ENCODE measurements at regions not wholly inside any gene's neighbourhood (a gene's known extent, or its start where the extent isn't known, plus 50 kb on each side); places are given as distances from the start of the nearest gene placed in this dataset.

DNA sequence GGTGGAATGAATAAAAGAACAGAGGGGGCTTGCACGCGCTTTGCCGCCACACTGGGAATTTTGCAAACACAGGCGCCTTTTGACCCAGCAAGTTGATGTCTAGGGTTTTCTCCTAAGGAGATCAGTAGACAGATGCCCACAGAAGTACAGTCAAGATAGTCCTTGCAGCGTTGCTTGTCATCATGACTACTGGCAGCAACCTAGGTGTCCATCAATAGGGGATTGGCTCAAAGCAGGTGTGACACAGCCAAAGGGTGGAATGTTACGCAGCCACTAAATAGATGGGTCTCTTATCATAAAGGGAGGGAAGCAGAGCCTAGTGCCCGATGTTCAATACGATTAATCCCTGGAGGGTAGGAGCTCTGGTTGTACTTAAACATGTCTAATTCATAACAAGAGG lies 63.8 kb upstream of the GGTA1 start:
- H3K27me3 ChIP-seq (ENCODE audit: control insufficient read depth, insufficient read depth, low read length), result no peaks in the 10 kb centered on the region
- H3K9me3 ChIP-seq (ENCODE audit: control insufficient read depth, insufficient read depth, low read length), result no peaks in the 10 kb centered on the region
- no peaks in the 10 kb centered on the region for H3K4me1 ChIP-seq (ENCODE audit: control insufficient read depth, insufficient read depth, low read length)
- H3K36me3 ChIP-seq (ENCODE audit: control insufficient read depth, insufficient read depth, low read length), result no peaks in the 10 kb centered on the region
- no peak overlapping the region for H3K9ac ChIP-seq (ENCODE audit: low read depth, low read length)
- no peak overlapping the region for H3K4me3 ChIP-seq (ENCODE audit: low read depth, low read length)

DNA sequence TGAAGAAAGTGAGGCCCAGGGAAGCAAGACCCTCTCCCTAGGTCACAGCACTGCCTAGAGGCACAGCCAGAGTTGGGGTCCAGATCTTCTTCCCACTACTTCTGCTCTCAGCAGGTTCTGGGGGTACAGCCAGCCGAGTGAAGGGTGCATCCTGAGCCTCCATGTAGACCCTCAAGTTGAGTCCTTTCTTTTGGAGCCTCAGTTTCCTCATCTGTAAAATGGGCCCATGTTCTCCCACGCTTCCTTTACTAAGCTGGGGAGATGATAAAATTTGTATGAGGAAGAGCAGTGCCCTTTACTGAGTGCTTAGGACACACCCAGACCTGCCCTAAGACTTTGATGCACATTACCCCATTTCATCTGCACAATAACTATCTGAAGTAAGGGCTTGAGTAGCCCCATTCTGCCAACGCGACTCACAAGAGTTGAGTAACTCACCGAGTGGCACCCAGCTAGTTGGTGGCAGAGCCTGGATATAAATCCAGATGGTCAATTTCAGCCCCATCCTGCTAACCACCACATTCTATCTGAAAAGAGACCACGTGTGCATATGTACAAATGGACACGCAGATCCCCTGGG lies 64.3 kb upstream of the GGTA1 start:
- Histone ChIP-seq H3K9me3 (ENCODE audit: control insufficient read depth, insufficient read depth, low read length) (no peaks in the 10 kb centered on the region), H3K9ac (ENCODE audit: low read depth, low read length) (no peak overlapping the region), H3K4me1 (ENCODE audit: control insufficient read depth, insufficient read depth, low read length) (no peaks in the 10 kb centered on the region), H3K27me3 (ENCODE audit: control insufficient read depth, insufficient read depth, low read length) (no peaks in the 10 kb centered on the region), H3K36me3 (ENCODE audit: control insufficient read depth, insufficient read depth, low read length) (no peaks in the 10 kb centered on the region), H3K4me3 (ENCODE audit: low read depth, low read length) (no peak overlapping the region)

DNA sequence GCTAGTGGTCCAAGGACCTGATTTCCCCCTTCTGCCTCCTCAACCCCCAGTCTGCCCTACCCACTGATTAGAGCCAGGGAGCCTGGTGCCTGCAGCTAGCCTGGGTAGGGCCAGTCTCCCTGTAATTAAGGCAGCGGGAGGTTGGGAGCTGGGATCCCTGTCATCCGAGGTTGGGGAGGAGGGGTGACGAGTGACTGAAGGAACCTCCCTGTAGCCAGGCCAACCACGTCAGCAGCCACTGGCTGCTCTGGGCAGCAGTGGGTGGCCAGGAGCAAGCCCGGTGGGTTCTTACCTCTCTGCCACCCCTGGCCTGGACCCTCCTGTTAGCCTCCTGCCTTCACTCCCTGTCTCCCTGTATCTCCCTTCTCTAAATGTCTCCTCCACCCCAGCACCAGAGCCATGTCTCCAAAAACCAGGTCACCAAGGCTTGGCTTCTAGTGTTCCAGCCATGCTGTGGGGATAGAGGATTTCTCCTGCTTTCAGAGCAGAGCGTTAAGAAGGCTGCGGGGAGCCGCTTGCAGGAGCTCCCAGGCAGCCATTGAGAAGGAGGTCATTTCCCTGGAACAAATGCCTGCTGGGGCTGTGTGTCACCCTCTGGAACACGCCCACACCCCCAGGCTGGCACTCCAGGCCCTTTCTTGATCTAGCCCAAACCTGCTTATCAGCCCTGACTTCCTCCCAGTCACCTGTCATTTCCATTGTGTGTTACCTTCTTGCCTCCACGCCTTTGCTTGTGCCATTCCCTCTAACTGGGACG lies 65.0 kb upstream of the GGTA1 start:
- Histone ChIP-seq H3K9me3 (ENCODE audit: control insufficient read depth, insufficient read depth, low read length) (no peaks in the 10 kb centered on the region), H3K9ac (ENCODE audit: low read depth, low read length) (no peak overlapping the region), H3K36me3 (ENCODE audit: control insufficient read depth, insufficient read depth, low read length) (no peaks in the 10 kb centered on the region), H3K4me1 (ENCODE audit: control insufficient read depth, insufficient read depth, low read length) (no peaks in the 10 kb centered on the region), H3K27me3 (ENCODE audit: control insufficient read depth, insufficient read depth, low read length) (no peaks in the 10 kb centered on the region), H3K4me3 (ENCODE audit: low read depth, low read length) (no peak overlapping the region)

DNA sequence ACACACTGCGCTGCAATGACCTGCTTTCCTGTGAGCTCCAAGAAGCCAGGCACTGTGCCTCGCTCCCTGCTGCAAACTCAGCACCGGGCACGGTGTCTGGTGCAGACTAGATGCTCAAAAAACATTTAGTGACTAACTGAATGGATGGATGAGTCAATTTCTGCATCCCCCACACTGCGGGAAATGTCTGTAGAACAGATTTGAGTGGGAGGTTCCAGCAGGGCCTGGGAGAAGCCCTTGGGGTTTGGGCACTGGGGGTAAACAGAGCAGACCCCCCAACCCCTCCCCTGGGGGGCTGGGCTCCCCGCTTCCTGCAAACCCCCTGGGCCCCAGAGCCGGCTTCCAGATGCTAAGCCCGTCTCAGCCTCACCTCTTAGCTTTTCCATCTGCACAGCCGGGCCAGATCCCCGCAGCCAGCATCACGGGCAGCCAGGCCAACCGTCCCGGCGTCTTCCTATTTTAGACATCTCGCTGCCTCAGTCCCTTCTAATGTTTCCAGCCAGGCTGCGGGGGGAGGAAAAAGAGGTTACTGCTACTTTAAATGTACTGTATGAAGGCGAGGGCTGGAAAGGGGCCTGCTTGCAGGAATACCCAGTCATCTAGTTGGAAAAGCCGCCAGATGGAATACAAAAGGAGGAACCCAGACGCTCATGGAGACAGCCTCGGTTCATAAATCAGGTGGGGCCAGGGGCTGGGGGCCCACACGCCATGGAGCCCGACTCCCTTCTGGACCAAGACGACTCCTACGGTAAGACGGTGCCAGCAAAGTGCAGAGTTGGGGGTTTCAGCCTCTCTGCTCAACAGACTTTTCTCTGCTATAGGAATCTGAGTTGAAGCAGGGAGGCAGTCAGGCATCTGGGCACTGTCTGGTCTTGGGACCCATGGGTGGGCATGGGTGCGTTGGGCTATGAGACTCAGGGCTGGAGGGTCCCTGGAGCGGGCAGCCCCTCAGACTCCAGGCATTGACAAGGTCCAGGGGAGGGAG lies 67.1 kb upstream of the GGTA1 start:
- Histone ChIP-seq H3K4me3 (ENCODE audit: low read depth, low read length) (no peak overlapping the region), H3K4me1 (ENCODE audit: control insufficient read depth, insufficient read depth, low read length) (no peaks in the 10 kb centered on the region), H3K9ac (ENCODE audit: low read depth, low read length) (no peak overlapping the region), H3K9me3 (ENCODE audit: control insufficient read depth, insufficient read depth, low read length) (no peaks in the 10 kb centered on the region), H3K36me3 (ENCODE audit: control insufficient read depth, insufficient read depth, low read length) (no peaks in the 10 kb centered on the region), H3K27me3 (ENCODE audit: control insufficient read depth, insufficient read depth, low read length) (no peaks in the 10 kb centered on the region)

DNA sequence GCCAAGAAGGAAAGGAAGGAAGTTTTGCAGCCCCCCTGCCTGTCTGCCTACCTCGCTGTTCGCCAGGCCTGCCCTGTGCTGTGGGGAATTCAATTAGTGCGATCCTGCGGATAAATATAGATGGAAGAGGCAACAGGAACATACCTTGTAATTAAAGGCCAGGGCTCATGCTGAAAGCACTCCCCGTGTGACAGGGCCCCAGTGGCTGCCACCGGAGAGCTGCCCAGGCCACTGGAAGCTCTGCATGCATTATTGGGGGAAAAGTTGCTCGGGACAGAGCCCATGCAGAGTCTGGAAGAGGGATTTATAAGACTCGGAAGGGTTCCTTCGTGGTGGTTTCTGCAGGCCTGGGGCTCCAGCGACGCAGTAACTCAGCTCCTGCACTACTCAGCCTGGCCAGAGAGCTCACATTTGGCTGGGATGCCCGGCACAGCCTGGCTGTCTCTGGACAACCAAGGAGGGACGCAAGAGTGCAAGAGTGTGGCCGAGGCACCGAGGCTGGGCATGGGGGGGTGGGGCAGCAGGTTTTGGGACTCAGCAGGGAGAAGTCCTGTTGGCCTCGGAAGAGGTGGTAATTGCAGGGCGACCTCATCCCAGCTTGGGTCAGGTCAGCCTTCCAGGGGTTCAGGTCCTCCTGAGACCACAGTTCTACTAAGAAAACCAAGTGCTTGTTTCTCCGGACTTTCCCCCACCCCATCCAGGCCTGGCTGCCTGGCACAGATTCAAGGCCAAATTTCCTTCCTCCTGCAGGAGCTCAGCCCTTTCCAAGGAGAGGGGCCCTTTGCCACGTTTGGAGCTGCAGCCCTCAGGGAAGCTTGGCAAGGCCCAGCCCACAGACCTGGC lies 68.1 kb upstream of the GGTA1 start:
- no peaks in the 10 kb centered on the region for H3K4me1 ChIP-seq (ENCODE audit: control insufficient read depth, insufficient read depth, low read length)
- H3K36me3 ChIP-seq (ENCODE audit: control insufficient read depth, insufficient read depth, low read length), result no peaks in the 10 kb centered on the region
- no peak overlapping the region for H3K4me3 ChIP-seq (ENCODE audit: low read depth, low read length)
- H3K9me3 ChIP-seq (ENCODE audit: control insufficient read depth, insufficient read depth, low read length), result no peaks in the 10 kb centered on the region
- H3K27me3 ChIP-seq (ENCODE audit: control insufficient read depth, insufficient read depth, low read length), result no peaks in the 10 kb centered on the region
- H3K9ac ChIP-seq (ENCODE audit: low read depth, low read length), result no peak overlapping the region

DNA sequence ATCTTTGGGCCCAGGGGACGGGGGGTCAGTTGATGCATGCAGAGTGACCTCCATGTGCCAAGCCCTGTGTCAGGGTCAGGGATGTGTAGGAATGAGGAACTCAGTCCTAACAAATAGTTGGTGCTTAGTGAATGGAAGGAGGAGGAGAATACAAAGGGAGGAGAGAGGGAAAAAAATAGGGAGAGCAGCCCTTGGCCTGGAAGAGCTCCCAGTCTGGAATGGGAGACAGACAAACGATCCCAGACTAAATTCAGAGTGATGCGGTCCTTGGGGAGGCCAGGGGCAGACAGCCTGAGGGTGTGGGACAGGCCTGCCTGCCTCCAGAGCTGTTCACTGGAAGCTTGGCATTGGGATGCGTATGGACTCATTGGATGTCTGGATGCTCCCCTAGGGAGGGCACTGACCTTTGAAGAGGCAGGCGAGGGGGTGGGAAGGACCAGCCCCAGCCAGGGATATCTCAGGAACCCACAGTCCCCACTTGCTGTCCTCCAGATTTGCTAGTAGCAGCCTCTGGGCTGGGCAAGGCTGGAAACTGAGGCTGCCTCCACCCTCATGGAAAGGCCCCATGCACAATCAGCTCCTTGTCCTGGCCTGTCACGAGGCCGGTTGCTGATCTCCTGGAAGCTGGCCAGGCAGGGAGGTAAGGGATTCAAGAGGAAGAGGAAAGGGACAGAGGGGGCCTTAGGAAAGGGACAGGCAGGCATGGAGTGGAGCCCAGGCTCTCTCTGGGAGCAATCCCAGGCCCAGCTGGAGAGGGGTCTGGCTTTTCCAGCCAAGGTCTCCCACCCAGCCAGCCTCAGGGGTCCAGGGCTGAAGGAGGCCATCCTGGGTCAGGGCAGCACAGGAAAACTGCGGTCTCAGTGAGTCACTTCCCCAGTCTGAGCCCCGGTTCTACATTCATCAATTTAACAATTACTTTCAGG lies 69.0 kb upstream of the GGTA1 start:
- H3K27me3 ChIP-seq (ENCODE audit: control insufficient read depth, insufficient read depth, low read length), result no peaks in the 10 kb centered on the region
- H3K4me3 ChIP-seq (ENCODE audit: low read depth, low read length), result no peak overlapping the region
- no peaks in the 10 kb centered on the region for H3K4me1 ChIP-seq (ENCODE audit: control insufficient read depth, insufficient read depth, low read length)
- H3K9ac ChIP-seq (ENCODE audit: low read depth, low read length), result no peak overlapping the region
- no peaks in the 10 kb centered on the region for H3K36me3 ChIP-seq (ENCODE audit: control insufficient read depth, insufficient read depth, low read length)
- H3K9me3 ChIP-seq (ENCODE audit: control insufficient read depth, insufficient read depth, low read length), result no peaks in the 10 kb centered on the region

DNA sequence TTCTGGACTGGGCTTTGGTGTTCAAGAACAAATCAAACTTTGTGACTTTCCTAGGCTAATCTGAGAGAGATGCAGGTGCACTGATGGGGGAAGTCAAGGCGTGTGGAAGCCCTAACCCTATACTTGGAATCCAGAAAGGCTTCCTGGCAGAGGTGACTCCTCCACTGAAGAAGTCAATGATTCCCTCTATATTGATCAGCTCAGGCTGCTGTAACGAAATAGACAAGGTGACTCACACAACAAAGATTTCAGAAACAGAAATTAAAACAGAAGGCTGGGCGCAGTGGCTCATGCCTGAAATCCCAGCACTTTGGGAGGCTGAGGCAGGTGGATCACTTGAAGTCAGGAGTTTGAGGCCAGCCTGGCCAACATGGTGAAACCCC lies 69.6 kb upstream of the GGTA1 start:
- no peak overlapping the region for H3K4me3 ChIP-seq (ENCODE audit: low read depth, low read length)
- no peak overlapping the region for H3K9ac ChIP-seq (ENCODE audit: low read depth, low read length)
- no peaks in the 10 kb centered on the region for H3K27me3 ChIP-seq (ENCODE audit: control insufficient read depth, insufficient read depth, low read length)
- no peaks in the 10 kb centered on the region for H3K36me3 ChIP-seq (ENCODE audit: control insufficient read depth, insufficient read depth, low read length)
- H3K9me3 ChIP-seq (ENCODE audit: control insufficient read depth, insufficient read depth, low read length), result no peaks in the 10 kb centered on the region
- H3K4me1 ChIP-seq (ENCODE audit: control insufficient read depth, insufficient read depth, low read length), result no peaks in the 10 kb centered on the region

DNA sequence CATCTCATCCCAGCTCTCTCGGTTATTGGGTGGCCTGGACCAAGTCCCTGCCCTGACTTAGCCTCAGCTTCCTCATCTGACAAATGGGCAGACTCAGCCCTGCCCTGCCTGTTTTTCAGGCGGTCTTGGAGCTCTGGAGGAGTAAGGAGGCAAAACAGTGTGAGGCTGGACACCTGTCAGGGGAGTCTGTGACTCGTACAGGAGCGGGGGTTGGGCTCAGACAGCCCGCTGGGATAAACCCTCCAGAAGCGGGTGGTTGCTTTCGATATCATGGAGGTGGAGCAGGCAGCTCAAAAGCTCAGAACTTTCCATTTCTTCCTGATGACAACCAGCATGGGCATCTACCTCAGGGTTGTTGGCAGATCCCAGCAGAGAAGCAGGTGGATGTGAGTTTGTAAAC lies 72.9 kb upstream of the GGTA1 start:
- no peaks in the 10 kb centered on the region for H3K9me3 ChIP-seq (ENCODE audit: control insufficient read depth, insufficient read depth, low read length)
- no peak overlapping the region for H3K9ac ChIP-seq (ENCODE audit: low read depth, low read length)
- no peak overlapping the region for H3K4me3 ChIP-seq (ENCODE audit: low read depth, low read length)
- no peaks in the 10 kb centered on the region for H3K4me1 ChIP-seq (ENCODE audit: control insufficient read depth, insufficient read depth, low read length)
- no peaks in the 10 kb centered on the region for H3K36me3 ChIP-seq (ENCODE audit: control insufficient read depth, insufficient read depth, low read length)
- H3K27me3 ChIP-seq (ENCODE audit: control insufficient read depth, insufficient read depth, low read length), result no peaks in the 10 kb centered on the region

DNA sequence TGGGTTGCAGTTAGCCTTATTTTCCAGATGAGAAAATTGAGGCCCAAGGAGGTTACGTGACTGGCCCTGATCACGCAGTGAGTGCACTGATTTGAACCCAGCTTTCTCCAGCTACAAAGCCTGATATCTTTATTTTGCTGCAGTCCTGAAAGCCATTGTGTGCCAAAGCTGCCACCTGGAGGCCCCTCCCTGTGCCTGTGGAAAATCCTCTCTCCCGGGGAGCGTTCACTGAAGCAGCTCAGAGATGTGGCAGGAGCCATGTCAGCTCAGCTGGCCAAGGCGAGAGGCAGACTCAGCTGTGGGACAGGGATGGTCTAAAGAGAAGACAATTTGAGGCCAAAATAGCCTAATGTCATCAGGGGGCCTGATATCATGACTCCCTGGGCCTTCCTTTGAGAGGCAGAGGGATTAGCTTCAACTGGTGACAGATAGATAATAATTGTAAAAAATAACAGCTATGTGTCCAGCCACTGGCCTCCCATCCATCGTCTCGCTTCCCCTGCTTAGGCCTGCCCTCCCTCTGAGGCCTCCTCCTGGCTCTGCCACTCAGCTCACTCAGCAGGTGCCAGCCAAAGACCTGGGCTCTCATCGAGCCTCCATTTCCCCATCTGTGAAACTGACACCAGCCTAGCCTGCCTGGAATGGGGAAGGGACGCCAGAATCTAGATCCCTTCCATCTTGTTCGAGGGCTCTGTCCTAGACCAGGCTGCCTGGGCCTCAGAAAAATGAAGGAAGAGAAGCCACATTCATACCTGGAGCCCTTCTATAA lies 74.3 kb upstream of the GGTA1 start:
- Histone ChIP-seq H3K9ac (ENCODE audit: low read depth, low read length) (no peak overlapping the region), H3K4me1 (ENCODE audit: control insufficient read depth, insufficient read depth, low read length) (no peaks in the 10 kb centered on the region), H3K9me3 (ENCODE audit: control insufficient read depth, insufficient read depth, low read length) (no peaks in the 10 kb centered on the region), H3K4me3 (ENCODE audit: low read depth, low read length) (no peak overlapping the region), H3K27me3 (ENCODE audit: control insufficient read depth, insufficient read depth, low read length) (no peaks in the 10 kb centered on the region), H3K36me3 (ENCODE audit: control insufficient read depth, insufficient read depth, low read length) (no peaks in the 10 kb centered on the region)

DNA sequence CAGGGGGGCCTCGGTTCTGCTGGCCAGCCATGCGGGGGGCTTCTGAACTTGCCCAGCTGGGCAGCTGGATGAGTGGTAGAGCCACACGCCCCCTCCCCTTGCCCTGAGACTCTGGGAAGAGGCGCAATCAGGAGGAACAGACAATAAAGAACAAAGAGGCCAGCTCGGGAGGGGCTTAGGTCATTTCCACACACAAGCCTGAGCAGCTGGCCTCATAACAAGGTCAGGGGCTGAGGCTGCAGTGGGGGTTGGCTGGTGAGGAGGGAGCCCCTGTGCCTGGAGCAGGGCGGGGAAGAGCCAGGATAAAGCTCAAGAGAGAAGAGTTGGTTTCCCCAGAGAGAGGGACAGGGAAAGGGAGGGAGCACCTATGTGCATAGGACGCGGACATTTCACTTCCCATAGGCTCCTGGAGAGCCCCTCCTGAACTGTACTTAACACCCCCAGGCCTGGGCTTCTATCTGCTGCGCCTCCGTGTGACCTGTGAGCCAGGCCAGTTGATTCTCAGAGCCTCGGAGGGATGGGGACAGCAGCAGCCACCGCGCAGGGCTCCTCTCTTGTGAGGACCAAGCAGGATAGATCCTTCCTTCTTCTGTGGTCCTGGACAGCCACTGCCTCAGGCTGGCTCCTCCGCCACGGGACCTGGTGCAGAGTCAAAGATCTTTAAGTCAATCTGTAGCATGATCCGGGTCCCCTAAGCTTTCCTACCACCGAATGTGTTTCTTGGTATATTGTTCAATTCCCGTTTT lies 75.3 kb upstream of the GGTA1 start:
- Histone ChIP-seq H3K9me3 (ENCODE audit: control insufficient read depth, insufficient read depth, low read length) (no peaks in the 10 kb centered on the region), H3K4me3 (ENCODE audit: low read depth, low read length) (no peak overlapping the region), H3K9ac (ENCODE audit: low read depth, low read length) (no peak overlapping the region), H3K4me1 (ENCODE audit: control insufficient read depth, insufficient read depth, low read length) (no peaks in the 10 kb centered on the region), H3K27me3 (ENCODE audit: control insufficient read depth, insufficient read depth, low read length) (no peaks in the 10 kb centered on the region), H3K36me3 (ENCODE audit: control insufficient read depth, insufficient read depth, low read length) (no peaks in the 10 kb centered on the region)
